LoVo (cell line): ENCODE measurements at regions not wholly inside any gene's neighbourhood (a gene's known extent, or its start where the extent isn't known, plus 50 kb on each side); places are given as distances from the start of the nearest gene placed in this dataset.

Experiments used
- DNase-seq: peaks from one replicate; pipeline ENCODE4 v3.0.0-alpha.2; 2016; ENCODE audit warnings: low spot score

DNA sequence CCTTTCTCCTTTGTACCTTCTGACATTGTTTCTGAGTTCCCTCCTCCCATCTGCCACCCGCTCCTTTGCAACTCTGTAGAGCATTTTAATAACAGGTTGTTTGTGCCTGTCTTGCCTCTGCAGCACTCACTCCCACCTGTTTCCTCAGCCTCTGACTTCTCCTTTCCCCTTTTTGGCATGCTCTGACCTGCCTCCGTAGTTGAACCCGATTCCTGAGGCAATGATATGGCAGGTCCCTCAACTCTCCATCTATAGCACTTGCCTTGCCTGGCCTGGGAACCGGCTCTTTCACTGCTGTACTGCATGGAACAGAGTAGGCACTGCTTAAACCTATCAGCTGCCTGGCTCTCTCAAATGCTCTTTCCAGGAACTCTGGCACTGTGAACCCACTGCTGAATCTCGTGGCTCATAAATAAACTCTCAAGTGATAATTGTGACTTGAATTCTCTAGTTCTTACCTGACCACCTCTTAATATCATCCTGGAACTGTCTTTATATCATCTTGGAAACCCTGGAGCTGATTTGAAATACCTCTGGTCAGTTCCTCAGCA lies 50.3 kb downstream of the UTRN start:
- no peak for DNase-seq

DNA sequence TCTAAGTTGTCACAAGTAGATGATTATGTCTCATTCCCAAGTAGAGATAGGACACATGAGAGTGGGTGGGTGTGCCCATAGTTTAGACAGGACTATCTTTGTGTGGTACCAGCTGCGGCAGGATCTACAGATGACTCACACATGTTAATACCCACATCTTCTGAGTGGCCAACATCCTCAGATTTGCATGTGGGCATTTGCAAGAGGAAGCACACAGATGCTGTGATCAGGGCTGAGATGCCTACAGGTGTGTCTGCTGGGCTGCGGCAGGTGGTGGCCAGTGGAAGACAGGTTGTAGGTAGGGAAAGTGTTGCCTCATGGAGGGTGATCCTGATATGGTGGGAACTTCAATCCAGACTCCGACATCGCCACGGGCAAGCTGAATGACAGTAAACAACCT lies 50.8 kb downstream of the UTRN start:
- peak; percentile 15 for DNase-seq

DNA sequence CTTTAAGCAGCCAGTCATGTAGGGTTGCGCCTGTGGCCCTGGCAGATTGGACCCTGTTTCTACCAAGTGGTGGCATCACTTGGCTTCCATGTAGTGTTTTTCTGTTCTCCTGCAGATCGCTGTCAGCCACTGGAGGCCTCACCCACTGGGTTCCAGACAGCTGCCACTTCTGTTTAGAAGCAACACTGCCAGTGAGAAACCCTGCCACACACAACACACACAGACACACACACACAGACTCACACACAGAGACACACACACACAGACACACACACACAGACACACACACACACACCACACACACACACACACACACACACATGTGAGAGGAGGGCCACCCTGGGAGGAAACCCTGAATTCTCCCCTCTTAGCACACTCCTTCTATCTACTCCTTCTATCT lies 51.8 kb downstream of the UTRN start:
- no peak for DNase-seq

DNA sequence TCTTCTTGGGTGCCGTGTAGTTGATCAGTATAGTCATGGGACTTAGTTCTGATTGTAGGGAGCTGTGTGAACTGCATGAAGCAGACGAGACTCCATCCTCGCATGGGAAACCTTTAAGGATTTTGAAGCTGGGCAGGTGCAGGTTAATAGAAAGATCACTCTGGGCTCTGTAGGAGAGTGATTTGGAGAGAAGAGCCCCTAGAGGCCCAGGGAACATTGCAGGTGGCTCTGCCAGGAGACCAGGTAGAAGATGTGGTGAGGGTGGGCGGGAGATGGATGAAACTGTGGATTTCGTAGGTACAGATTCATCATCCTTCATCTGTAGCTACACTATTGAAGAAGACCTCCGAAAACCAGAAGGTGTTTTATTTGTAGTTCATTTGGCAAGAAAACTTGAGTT lies 53.3 kb downstream of the UTRN start:
- no peak for DNase-seq

DNA sequence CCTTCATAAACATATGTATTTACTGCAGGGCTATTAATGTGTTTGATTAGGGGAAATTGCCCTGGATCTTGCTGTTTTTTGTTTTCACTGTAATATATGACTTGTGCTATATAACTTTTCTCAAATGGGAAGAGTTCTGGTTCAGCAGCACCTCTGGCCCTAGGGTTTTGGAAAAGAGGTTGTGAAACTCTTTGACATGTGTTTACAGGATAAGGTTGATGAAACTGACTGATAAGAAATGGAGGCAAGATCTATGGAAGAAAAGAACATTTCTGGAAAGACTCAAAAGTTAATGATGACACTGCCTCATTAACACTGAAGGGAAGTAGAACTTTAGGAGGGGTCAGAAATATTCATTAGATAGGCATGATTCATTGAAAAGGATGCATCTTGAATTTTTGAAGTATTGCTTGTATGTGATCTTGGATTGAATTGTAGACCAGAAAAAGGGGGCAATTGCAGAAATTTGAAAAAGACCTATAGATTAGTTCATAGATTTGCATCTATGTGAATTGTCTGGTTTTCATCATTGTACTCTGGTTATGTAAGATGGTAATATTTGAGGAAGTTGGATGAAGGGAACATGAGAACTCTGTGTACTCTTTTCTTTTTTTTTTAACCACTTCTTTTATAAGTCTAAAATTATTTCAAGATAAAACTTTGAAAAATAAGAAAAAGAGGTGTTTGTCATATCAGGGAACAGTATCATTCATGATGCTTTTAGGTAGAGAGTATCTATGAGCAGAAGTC lies 54.0 kb downstream of the UTRN start:
- no peak for DNase-seq

DNA sequence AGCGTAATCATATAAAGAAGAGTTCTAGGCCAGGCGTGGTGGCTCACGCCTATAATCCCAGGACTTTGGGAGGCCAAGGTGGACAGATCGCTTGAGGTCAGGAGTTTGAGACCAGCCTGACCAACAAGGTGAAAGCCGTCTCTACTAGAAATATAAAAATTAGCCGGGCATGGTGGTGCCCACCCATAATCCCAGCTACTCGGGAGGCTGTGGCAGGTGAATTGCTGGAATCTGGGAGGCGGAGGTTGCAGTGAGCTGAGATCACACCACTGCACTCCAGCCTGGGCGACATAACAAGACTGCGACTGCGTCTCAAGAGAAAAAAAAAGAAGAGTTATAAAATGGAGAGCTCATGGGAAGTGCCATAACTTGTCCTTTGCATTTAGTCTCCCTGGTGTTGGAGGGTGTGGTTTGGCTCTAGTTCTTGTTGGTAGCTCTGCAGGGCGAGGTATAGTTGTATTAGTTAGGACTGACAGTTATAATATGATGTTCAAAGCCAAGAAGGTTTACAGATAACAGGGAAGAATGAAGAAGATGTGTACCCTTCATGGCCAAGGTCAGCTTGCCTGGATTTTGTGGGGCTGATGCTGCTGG lies 54.8 kb downstream of the UTRN start:
- DNase-seq, result no peak

DNA sequence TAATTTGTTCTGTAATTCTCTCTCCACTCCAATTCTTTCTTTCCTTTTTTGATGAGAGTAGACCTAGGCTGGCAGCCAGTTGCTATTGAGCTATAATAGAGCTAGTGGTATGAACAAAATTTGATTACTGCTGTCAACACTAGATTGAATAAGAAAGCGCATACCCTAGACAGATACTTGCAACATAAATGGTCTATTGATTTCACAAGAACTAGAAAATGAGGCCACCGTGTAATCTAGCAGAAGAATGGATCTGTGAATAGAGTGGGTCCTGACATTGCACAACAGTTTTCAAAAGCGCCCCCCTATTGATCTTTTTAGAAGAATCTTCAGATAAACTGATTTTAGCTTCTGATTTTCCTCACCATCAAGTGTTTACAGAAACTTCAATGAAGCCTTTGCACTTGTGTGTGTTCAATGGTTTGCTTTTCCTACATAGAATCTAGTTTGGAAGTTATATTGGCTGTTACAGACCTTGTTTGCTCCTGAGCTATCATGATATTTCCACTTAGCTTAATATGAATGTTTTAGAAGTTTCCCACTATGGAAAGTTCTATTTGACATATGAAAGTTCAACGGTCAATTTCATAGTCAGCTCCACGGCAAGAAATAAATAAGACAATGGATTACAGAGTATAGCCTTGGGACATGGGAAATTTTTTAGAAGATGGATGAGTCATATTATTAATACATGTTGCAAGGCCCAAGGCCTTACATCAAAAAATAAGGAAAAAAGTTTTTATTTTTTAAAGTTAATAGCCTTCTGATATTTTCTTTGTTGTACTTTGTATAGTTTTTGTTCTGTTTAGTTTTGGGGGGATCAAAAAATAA lies 55.6 kb downstream of the UTRN start:
- DNase-seq, result no peak

DNA sequence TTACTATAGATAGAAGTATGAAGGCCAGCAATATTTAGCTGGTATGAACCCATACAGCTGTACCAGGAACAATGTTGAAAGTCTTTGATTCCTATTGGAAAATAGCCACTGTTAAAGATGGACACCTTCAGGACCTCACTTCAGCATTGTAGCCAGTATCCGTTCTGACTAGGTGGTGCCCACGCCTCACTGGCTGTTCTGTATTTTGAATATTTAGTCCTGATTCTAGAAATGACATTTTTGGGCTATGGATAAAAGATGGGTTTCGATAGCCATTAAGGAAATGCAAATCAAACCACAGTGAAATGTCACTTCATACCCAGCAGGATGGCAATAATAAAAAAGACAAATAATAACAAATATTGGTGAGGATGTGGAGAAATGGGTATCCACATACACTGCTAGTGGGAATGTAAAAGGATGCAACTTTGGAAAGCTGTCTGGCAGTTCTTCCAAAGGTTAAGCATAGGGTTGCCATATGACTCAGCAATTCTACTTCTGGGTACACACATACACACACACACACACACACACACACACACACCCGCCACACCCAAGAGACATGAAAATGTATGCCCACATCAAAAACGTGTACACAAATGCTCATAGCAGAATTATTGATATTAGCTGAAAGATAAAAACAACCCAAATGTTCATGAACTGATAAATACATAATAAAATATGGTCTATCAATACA lies 56.8 kb downstream of the UTRN start:
- DNase-seq, result no peak

DNA sequence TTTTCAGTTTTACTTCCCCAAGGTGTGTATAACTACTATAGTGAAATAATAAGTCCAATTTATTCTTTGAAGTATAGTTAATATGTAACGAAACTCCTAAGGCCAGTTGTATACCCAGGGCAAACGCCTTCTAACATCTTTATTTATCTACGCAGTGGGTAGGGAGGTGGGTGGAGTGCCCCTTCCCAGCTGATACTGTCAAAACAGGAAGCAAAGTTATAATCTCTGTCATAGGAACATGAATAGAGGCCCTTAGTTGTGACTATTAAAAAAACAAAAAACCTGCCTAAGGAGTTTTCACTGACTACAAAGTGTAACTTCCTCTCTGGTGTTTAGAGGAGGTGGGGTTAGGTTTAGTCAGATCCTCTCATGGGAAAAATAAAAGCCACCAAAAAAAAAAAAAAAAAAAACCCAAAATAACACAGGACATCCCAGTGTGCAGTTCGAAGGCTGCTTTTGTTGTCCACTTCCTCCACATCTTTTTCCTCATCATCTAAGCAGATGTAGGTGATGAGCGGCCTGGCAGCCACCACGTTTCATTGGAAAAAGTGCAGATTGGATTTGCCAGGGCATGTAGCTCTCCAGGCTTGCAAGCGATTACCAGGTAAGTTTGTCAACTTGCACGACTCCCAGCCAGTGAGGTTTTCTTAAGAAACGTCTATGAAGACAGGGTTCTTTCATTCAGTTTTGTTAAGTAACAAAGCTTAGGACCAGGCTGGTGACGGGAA lies 58.7 kb downstream of the UTRN start:
- peak; percentile 80 for DNase-seq

DNA sequence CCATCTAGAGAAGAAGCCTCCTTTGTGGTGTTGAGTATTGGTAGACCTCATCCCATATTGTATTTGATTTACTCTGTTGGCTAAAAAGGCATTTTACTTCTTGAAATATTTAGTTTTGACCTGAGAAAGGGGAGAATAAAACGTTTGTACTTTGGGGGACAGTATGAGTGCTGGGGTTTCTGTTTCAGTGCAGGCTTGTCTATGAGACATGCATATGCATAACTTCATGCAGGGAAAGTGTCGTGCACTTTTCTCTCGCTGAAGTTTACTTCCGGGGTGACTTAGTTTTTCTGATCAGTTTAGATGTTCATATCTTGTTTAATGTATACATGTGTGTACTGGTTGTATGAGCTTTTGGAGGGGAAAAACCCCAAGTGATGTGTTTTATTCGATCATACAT lies 59.5 kb downstream of the UTRN start:
- DNase-seq, result no peak

DNA sequence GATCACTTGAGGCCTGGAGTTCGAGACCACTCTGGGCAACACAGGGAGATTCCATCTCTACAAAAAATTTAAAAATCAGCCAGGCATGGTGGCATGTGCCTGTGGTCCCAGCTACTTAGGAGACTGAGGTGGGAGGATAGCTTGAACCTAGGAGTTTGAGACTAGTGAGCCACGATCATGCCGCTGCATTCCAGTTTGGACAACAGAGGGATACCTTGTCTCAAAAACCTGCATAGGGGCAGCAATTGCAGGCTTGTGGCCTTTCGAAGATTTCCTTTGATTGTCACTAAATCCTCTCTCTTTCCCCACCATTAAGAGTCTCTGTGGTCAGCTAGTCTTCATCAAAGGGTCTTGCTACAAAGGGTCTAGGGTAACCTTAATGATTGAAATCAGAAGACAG lies 60.3 kb downstream of the UTRN start:
- DNase-seq, result no peak

DNA sequence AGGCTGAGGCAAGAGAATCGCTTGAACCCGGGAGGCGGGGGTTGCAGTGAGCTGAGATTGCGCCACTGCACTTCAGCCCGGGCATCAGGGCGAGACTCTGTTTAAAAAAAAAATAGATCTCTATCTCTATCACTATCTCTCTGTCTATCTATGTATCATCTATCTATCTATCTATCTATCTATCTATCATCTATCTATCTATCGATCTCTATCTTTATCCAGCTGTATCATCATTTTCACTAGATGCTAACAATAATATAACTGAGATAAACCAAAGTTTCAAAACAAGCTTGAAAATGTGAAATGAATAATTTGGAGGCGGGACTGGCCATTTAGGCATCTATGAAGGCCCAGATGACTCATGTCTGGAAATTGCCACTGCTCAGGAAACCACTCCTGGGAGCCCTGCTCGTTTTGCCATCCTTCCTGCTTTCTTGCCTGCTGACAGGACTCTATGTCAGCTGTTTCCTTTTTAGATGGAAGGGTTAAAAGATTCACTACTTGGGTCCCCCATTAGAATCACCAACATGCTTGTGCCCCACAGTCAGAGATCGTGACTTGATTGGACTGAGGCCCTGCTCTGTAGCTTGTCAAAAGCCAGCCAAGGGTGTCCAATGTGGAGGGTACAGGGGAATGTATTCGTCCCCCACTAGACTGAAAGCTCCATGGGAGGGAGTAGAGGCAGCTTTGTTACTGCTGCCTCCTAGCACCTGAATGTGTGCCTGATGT lies 61.7 kb downstream of the UTRN start:
- peak; percentile 31 for DNase-seq

DNA sequence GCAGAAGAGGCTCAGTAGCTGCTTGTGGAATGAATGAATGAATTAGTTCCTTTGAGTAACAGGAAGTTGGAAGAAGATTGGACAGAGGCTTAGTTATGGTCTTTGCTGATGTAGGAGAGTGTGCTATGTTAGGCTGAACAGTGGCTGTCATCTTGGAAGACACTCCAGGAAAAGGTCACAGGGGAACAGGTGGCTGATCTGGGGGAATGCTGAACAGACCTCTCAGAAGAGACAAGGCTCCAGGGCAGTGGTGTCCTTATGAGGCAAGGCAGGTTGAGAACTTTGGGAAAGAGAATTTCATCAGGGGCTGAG lies 62.3 kb downstream of the UTRN start:
- DNase-seq, result no peak

DNA sequence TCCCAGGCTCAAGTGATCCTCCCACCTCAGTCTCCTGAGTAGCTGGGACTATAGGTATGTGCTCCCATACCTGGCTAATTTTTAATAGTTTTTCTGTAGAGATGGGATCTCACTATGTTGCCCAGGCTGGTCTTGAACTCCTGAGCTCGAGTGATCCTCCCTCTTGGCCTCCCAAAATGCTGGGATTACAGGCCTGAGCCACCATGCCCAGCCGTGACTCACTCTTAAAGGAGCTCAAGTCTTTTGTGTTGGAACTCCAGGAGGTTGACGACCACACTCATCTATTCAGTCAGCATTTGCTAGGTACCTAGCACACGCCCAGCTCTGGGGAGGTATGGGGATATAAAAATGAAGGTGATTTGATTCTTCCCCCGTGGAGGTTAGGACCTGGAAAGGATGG lies 62.8 kb downstream of the UTRN start:
- DNase-seq, result no peak

DNA sequence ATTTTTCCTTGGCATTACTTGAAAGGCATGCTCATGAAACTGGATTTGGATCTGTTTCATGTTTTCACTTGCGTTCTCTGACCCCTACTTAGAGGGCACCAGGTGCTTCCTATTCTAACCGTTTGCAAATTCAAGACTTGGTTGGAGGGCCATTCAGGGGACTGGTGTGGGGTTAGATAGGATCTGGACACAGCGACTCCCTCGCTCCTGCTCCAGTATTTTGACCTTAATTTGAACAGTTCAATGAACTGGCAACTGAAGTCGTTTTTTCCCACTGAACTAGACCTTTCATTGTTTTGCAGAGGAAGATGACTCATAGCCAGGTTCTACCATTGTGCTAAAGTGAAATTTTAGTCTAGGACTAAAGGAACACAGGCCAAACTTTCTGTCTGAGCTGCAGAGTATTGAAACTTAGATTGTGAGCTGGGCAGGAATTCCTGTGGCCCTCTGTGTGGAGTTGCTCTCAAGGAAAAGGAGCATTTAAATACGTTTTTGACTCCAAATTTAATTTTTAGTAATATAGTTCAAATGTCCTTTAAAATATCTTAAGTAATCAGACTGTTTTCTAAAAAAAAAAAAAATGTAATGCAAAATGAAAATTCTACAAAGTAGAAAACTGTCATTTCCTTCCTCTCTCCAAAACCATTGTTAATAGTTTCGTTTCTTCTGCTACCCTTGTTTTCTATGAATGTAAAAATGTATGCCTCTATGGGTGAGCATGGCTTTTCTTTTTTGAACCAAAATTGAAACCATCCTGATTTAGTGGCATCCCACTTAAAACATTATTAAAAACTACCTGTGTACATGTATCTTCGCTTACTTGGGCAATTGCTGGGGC lies 64.8 kb downstream of the UTRN start:
- no peak for DNase-seq

DNA sequence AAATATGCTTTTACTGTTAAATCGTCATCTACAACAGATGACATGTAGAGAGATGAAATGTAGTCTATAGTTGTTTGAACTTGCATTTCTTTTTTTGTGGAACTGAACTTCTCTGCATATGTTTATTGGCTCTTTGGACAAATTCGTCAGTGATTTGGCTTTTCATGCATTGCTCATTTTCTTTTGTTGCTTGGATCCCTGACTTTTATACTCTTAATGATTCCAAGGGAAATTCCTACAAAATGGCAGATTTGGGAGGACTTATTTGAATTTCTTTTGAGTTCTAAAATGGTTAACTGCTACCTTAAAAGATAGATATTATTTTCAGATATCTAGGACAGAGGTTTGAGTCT lies 65.4 kb downstream of the UTRN start:
- no peak for DNase-seq

DNA sequence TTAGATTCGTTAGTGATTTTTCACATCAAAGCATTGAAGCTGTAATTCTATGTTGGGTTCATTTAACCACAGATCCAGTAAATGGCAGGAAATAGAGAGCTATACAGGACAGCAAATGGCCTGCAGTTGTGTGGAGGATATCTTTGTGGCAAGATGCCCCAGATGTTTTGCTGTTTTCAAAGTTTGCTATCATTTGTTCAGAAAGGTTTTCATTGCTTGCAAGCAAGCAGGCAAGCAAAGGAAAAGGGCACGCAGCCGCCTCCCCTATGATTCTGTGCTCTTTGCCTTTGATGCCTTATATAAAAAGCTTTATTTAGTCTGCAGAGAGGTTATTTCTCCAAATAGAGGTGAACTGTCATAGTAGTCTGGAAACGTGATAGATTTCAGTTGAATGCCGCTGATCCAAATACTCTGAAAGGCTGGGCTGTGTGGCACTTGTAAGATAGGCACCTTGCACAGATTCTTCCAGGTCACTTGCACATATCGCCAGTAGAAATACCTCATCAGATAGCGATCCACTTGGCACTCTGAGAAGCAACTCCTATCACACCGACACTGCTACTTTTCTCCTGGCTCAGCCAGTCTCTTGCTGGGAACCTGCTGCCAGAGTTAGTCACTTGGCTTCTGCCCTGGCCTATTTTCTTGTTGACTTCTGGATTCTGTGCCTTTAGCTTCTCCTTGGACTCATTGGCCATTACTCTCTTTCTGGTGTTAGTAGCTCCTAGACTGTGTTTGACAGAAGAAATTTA lies 66.4 kb downstream of the UTRN start:
- DNase-seq, result no peak

DNA sequence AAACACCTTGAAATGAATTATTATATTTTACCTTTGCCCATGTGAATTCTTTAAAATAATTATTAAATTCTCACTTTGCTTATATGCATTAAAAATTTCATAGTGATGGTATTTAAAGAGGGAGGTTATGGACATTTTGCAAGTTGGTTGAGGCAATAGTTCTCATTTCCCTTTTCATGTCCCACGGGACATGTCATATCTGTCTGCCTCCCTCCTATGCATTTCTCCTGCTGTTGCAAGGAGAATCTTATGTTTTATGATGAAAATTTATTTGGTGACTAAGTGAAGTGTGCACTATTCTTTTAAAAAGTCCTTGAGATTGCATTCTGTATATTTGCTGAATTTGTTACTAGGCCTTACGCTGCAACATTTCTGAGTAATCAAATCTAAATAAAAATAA lies 67.2 kb downstream of the UTRN start:
- DNase-seq, result no peak

DNA sequence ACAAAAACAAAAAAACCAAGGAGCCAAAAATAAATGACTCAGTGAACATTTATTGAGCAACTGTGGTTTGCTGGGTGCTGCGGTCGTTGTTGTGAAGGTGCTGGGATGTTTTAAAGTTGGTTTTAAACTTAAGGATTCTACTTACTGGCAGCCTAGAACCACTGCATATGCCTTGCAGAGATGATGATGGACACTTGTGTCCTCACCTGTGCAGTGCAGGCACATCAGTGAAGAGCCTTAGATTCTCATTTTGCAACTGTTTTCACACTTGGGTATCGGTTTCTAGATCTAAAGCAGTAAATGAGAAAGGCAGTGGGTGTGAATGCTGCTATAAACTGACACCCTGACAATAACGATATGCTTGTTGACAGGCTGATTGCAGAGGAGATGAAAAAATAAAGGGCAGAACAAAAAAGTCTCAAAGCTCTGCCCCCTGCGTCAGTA lies 68.8 kb downstream of the UTRN start:
- DNase-seq, result no peak

DNA sequence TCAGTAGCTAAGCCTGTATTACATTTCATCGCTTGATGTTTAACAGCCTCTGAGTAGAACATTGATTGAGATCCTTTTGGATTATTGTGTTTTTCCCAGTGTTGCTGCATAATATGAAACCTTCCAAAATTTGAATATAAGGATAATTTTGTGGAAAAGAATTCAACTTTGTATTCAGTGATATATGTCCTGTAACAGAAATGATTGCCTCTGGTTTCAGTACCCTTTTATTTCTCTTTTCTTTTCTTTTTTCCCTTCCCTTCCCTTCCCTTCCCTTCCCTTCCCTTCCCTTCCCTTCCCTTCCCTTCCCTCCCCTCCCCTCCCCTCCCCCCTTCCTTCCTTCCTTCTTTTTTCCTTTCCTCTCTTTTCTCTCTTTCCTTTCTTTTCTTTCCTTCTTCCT lies 74.6 kb downstream of the UTRN start:
- DNase-seq, result no peak
